GM12878 (cell line): ENCODE measurements at regions not wholly inside any gene's neighbourhood (a gene's known extent, or its start where the extent isn't known, plus 50 kb on each side); places are given as distances from the start of the nearest gene placed in this dataset.

Experiments
- EP300 ChIP-seq, 2 experiments: fragments of 150-350 bp in 1 of 2; IDR thresholded peaks; 2 replicates each; pipeline ENCODE4 v1.6.1; 2011 to 2012; ENCODE audit warnings: low read depth in 2 of 2, low read length in 2 of 2, borderline replicate concordance in 1 of 2, improper control_type of control experiment in 1 of 2, inconsistent platforms in 1 of 2; ENCODE audit not compliant: control insufficient read depth in 1 of 2
- KDM1A ChIP-seq: fragments of 200-600 bp; sonication (generic); IDR thresholded peaks from 2 replicates; pipeline ENCODE4 v1.6.1; 2016; ENCODE audit warnings: borderline replicate concordance
- POLR2A ChIP-seq: IDR thresholded peaks from 2 replicates; pipeline ENCODE4 v1.6.1; 2011; ENCODE audit warnings: low read depth, mild to moderate bottlenecking, low read length
- RAD21 ChIP-seq: IDR thresholded peaks from 2 replicates; pipeline ENCODE4 v1.6.1; 2011; ENCODE audit warnings: mild to moderate bottlenecking, low read depth, low read length, moderate library complexity; ENCODE audit not compliant: insufficient read depth
- TF ChIP-seq, protein P1 (sequence below): IDR thresholded peaks from 2 replicates; pipeline ENCODE4 v1.6.1; 2012; ENCODE audit warnings: low read depth, low read length, improper control_type of control experiment
- TF ChIP-seq, protein P2 (sequence below), 3 experiments: IDR thresholded peaks in 2 of 3; conservative IDR thresholded peaks in 1 of 3; 2 replicates each; pipeline ENCODE4 v1.5.1; 2011; ENCODE audit warnings: low read depth in 3 of 3, low read length in 3 of 3, mild to moderate bottlenecking in 3 of 3, control low read depth in 2 of 3, moderate library complexity in 2 of 3, inconsistent platforms in 1 of 3, mixed read lengths in 1 of 3; ENCODE audit not compliant: control insufficient read depth in 2 of 3, insufficient read depth in 1 of 3; ENCODE audit errors: extremely low read depth in 1 of 3

DNA sequence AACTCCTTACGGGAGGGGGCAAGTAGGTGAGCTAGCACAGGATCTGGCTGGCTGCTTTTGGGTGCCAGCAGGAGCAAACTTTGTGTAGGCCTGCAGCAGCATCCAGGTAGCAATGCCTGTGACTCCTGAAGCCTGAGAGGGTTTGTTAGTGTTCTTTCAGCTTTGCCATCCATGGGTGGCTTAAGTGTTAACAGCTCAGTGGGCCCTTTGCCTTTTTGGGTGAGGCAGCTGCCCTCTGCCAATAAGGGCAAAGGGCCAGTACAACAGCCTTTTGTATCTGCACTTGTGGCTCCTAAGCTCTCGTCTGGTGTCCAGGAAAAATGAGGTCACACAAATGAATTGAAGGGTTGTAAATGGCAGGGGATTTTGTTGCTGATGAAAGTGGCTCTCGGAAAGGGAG is 359.0 kb upstream of the CHRM2 start:
- TF ChIP-seq, protein P1, sequence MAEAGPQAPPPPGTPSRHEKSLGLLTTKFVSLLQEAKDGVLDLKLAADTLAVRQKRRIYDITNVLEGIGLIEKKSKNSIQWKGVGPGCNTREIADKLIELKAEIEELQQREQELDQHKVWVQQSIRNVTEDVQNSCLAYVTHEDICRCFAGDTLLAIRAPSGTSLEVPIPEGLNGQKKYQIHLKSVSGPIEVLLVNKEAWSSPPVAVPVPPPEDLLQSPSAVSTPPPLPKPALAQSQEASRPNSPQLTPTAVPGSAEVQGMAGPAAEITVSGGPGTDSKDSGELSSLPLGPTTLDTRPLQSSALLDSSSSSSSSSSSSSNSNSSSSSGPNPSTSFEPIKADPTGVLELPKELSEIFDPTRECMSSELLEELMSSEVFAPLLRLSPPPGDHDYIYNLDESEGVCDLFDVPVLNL: no peak
- TF ChIP-seq RAD21 (no peak), EP300 (IDR thresholded peaks at IDR 0.05; ENCODE audit: borderline replicate concordance in 1 of 2, control insufficient read depth in 1 of 2, low read depth in 2 of 2, low read length in 2 of 2) (no peak), POLR2A (no peak), KDM1A (no peak)
- TF ChIP-seq, protein P2, sequence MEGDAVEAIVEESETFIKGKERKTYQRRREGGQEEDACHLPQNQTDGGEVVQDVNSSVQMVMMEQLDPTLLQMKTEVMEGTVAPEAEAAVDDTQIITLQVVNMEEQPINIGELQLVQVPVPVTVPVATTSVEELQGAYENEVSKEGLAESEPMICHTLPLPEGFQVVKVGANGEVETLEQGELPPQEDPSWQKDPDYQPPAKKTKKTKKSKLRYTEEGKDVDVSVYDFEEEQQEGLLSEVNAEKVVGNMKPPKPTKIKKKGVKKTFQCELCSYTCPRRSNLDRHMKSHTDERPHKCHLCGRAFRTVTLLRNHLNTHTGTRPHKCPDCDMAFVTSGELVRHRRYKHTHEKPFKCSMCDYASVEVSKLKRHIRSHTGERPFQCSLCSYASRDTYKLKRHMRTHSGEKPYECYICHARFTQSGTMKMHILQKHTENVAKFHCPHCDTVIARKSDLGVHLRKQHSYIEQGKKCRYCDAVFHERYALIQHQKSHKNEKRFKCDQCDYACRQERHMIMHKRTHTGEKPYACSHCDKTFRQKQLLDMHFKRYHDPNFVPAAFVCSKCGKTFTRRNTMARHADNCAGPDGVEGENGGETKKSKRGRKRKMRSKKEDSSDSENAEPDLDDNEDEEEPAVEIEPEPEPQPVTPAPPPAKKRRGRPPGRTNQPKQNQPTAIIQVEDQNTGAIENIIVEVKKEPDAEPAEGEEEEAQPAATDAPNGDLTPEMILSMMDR (IDR thresholded peaks at IDR 0.05 in 2 of 3, conservative IDR thresholded peaks at IDR 0.05 in 1 of 3; ENCODE audit: control insufficient read depth in 2 of 3, extremely low read depth in 1 of 3, insufficient read depth in 1 of 3, low read depth in 3 of 3, low read length in 3 of 3): no peak
